CD14-positive monocyte (primary cell): ENCODE measurements at regions not wholly inside any gene's neighbourhood (a gene's known extent, or its start where the extent isn't known, plus 50 kb on each side); places are given as distances from the start of the nearest gene placed in this dataset.

ENCODE experiments used
- DNase-seq, 3 donors: peaks; one replicate each; pipeline ENCODE4 v3.0.0-alpha.2; 2011 to 2022
- H2AFZ ChIP-seq: 2 replicates; pipeline ENCODE4 v1.6.0; 2012; ENCODE audit warnings: mild to moderate bottlenecking, low read depth, low read length, inconsistent platforms; ENCODE audit not compliant: insufficient read depth, poor library complexity, severe bottlenecking
- H3K27ac ChIP-seq, 2 donors: 1 replicate in 1 of 2; 2 replicates in 1 of 2; pipeline ENCODE4 v1.5.1; 2012 to 2013; ENCODE audit warnings: low read length in 2 of 2, control low read depth in 1 of 2, inconsistent platforms in 1 of 2, low read depth in 1 of 2, mild to moderate bottlenecking in 1 of 2
- H3K27me3 ChIP-seq, 2 donors: one replicate each; pipeline versions ENCODE4 v1.6.0 to v1.6.1; 2011 to 2013; ENCODE audit warnings: low read length in 2 of 2; ENCODE audit not compliant: control insufficient read depth in 2 of 2, insufficient read depth in 2 of 2
- H3K36me3 ChIP-seq, 2 donors: replicated peaks in 1 of 2; 1 replicate in 1 of 2; 2 replicates in 1 of 2; pipeline versions ENCODE4 v1.5.1 to v1.6.1; 2012 to 2013; ENCODE audit warnings: low read length in 2 of 2, control low read depth in 1 of 2, inconsistent platforms in 1 of 2, mild to moderate bottlenecking in 1 of 2; ENCODE audit not compliant: insufficient read depth in 2 of 2, control insufficient read depth in 1 of 2
- H3K4me1 ChIP-seq, 2 donors: 1 replicate in 1 of 2; 2 replicates in 1 of 2; pipeline versions ENCODE4 v1.5.1 to v1.6.1; 2012 to 2013; ENCODE audit warnings: low read length in 2 of 2, control low read depth in 1 of 2, inconsistent platforms in 1 of 2, mild to moderate bottlenecking in 1 of 2, moderate library complexity in 1 of 2; ENCODE audit not compliant: insufficient read depth in 2 of 2, control insufficient read depth in 1 of 2
- H3K4me2 ChIP-seq: replicated peaks from 2 replicates; pipeline ENCODE3; 2012; ENCODE audit warnings: low read length, moderate library complexity, mild to moderate bottlenecking; ENCODE audit not compliant: poor library complexity, severe bottlenecking; ENCODE audit errors: extremely low read depth
- H3K4me3 ChIP-seq, 3 experiments: fragments of 200-600 bp in 1 of 3; sonication (generic) in 1 of 3; replicated peaks in 1 of 3; 1 replicate in 2 of 3; 2 replicates in 1 of 3; pipeline ENCODE4 v1.5.1; 2011 to 2013; ENCODE audit warnings: low read length in 3 of 3, mild to moderate bottlenecking in 3 of 3, control low read depth in 2 of 3, low read depth in 2 of 3, inconsistent platforms in 1 of 3, moderate library complexity in 1 of 3
- H3K79me2 ChIP-seq: 2 replicates; pipeline ENCODE4 v1.6.0; 2012; ENCODE audit warnings: mild to moderate bottlenecking, control low read depth, inconsistent platforms, low read length, moderate library complexity; ENCODE audit not compliant: insufficient read depth
- H3K9ac ChIP-seq: 2 replicates; pipeline ENCODE4 v1.6.0; 2017; ENCODE audit warnings: low read length, mild to moderate bottlenecking; ENCODE audit not compliant: insufficient read depth, poor library complexity, severe bottlenecking
- H3K9me3 ChIP-seq, 2 donors: replicated peaks in 1 of 2; 1 replicate in 1 of 2; 2 replicates in 1 of 2; pipeline versions ENCODE4 v1.5.1 to v1.6.1; 2012 to 2013; ENCODE audit warnings: low read length in 2 of 2, control low read depth in 1 of 2; ENCODE audit not compliant: control insufficient read depth in 1 of 2, insufficient read depth in 1 of 2
- H4K20me1 ChIP-seq: 2 replicates; pipeline ENCODE4 v1.6.0; 2012; ENCODE audit warnings: mild to moderate bottlenecking, low read length, control low read depth, moderate library complexity; ENCODE audit not compliant: insufficient read depth
- H3K27ac Mint-ChIP-seq, 7 donors: one replicate each; pipeline ENCODE4 v1.8.0; 2020; ENCODE audit warnings: mild to moderate bottlenecking in 7 of 7, mixed read lengths in 7 of 7, moderate library complexity in 6 of 7, inconsistent platforms in 2 of 7
- H3K27me3 Mint-ChIP-seq, 3 donors: one replicate each; pipeline ENCODE4 v1.8.0; 2021 to 2022; ENCODE audit warnings: low read depth in 3 of 3, mild to moderate bottlenecking in 3 of 3, mixed read lengths in 3 of 3, moderate library complexity in 3 of 3, inconsistent platforms in 1 of 3
- H3K36me3 Mint-ChIP-seq, 2 donors: one replicate each; pipeline ENCODE4 v1.8.0; 2020; ENCODE audit warnings: mixed read lengths in 2 of 2, inconsistent platforms in 1 of 2, mild to moderate bottlenecking in 1 of 2
- H3K4me1 Mint-ChIP-seq: one replicate; pipeline ENCODE4 v1.8.0; 2020; ENCODE audit warnings: mild to moderate bottlenecking, mixed read lengths
- H3K4me3 Mint-ChIP-seq, 2 donors: one replicate each; pipeline ENCODE4 v1.8.0; 2020; ENCODE audit warnings: mild to moderate bottlenecking in 2 of 2, mixed read lengths in 2 of 2, moderate library complexity in 1 of 2
- H3K9me3 Mint-ChIP-seq, 7 donors: one replicate each; pipeline ENCODE4 v1.8.0; 2020 to 2022; ENCODE audit warnings: mixed read lengths in 7 of 7, mild to moderate bottlenecking in 6 of 7, moderate library complexity in 6 of 7, inconsistent platforms in 2 of 7
- WGBS: methylation state at CpG from one replicate; pipeline ENCODE4 v1.1.5; 2013; ENCODE audit warnings: missing lambda C conversion rate; ENCODE audit not compliant: insufficient coverage; 5-methylcytosine and 5-hydroxymethylcytosine counted together
- intact Hi-C, 2 donors: fragments of 100-400 bp; cut with micrococcal nuclease; formaldehyde crosslinking; loops; one replicate each; pipeline versions ENCODE4 v1.15.0 to v1.15.1; 2023
- TF ChIP-seq, protein P1 (sequence below): fragments of 200-600 bp; IDR thresholded peaks from one replicate; pipeline ENCODE4 v1.8.0; 2022; ENCODE audit warnings: antibody characterized with exemption, mild to moderate bottlenecking

DNA sequence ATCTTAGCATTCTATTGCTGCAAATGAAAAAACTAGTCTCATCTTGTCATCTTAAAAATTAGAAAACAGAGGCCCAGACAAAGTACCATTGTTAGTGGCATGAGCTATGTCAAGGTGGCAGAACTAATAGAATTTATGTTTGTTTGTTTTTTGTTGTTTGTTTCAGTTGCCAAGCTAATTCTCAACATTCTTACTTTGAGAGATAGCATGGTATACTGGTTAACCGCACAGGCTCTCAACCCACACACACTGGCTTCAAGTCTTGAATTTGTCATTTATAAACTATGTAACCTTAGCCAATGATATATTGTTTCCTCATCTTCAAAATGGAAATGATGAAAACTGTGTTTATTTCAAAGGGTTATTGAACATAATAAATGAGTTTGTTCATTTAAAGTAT is 367.6 kb upstream of the PLSCR5 start:
- peaks cover 0 to 8% of the 10 kb centered on the region in 2 donors for H3K9me3 ChIP-seq
- Mint-ChIP-seq H3K4me3 (no peak overlapping the region), H3K9me3 (peaks cover 0 to 4% (median 2%) of the 10 kb centered on the region in 7 donors)

DNA sequence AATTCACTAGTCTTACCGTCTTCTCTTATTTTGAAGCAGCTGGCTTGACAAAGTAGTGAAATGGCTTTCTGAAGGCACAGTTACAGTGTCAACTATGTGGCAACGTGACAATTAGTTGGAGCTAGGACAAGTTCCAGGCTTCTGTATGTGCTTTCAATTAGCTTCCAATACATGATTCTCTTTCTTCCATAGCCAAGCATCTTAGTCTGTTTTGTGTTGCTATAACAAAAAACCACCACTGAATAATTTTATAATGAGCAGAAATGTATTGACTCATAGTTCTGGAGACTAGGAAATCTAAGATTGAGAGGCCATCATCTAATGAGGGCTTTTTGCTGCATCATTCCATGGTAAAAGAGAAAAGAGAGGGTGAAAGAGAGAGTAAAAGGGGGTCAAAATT is 365.1 kb upstream of the PLSCR5 start:
- no peak overlapping the region for H3K4me3 ChIP-seq
- TF ChIP-seq, protein P1, sequence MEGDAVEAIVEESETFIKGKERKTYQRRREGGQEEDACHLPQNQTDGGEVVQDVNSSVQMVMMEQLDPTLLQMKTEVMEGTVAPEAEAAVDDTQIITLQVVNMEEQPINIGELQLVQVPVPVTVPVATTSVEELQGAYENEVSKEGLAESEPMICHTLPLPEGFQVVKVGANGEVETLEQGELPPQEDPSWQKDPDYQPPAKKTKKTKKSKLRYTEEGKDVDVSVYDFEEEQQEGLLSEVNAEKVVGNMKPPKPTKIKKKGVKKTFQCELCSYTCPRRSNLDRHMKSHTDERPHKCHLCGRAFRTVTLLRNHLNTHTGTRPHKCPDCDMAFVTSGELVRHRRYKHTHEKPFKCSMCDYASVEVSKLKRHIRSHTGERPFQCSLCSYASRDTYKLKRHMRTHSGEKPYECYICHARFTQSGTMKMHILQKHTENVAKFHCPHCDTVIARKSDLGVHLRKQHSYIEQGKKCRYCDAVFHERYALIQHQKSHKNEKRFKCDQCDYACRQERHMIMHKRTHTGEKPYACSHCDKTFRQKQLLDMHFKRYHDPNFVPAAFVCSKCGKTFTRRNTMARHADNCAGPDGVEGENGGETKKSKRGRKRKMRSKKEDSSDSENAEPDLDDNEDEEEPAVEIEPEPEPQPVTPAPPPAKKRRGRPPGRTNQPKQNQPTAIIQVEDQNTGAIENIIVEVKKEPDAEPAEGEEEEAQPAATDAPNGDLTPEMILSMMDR = no peak

More for the DNA sequence above, 367.6 kb upstream of the PLSCR5 start:
- WGBS = no CpG with 5 or more reads among the region's 1 CpG
- no peaks in the 10 kb centered on the region for H3K36me3 Mint-ChIP-seq
- H3K9ac ChIP-seq = no peak overlapping the region
- H3K27me3 ChIP-seq = no peaks in the 10 kb centered on the region
- no peak overlapping the region for H3K4me2 ChIP-seq
- H3K27me3 Mint-ChIP-seq = no peaks in the 10 kb centered on the region
- H3K4me1 Mint-ChIP-seq = no peaks in the 10 kb centered on the region
- H3K4me3 ChIP-seq = no peak overlapping the region
- intact Hi-C loops = no loop called here
- H3K4me1 ChIP-seq = no peaks in the 10 kb centered on the region
- H2AFZ ChIP-seq = no peak overlapping the region
- H4K20me1 ChIP-seq = no peaks in the 10 kb centered on the region
- H3K36me3 ChIP-seq = no peaks in the 10 kb centered on the region
- TF ChIP-seq, protein P1 = no peak
- H3K27ac ChIP-seq = no peak overlapping the region
- no peaks in the 10 kb centered on the region for H3K79me2 ChIP-seq
- DNase-seq = no peak
- no peak overlapping the region for H3K27ac Mint-ChIP-seq

More for the DNA sequence above, 365.1 kb upstream of the PLSCR5 start:
- Mint-ChIP-seq H3K4me3 (no peak overlapping the region), H3K36me3 (no peaks in the 10 kb centered on the region), H3K27ac (no peak overlapping the region), H3K9me3 (peaks cover 0 to 7% (median 2%) of the 10 kb centered on the region in 7 donors), H3K4me1 (no peaks in the 10 kb centered on the region), H3K27me3 (no peaks in the 10 kb centered on the region)
- no peaks in the 10 kb centered on the region for H3K27me3 ChIP-seq
- DNase-seq = no peak
- H3K4me1 ChIP-seq = no peaks in the 10 kb centered on the region
- H2AFZ ChIP-seq = no peak overlapping the region
- no peaks in the 10 kb centered on the region for H4K20me1 ChIP-seq
- H3K79me2 ChIP-seq = no peaks in the 10 kb centered on the region
- H3K27ac ChIP-seq = no peak overlapping the region
- no peaks in the 10 kb centered on the region for H3K36me3 ChIP-seq
- peaks cover 0 to 13% of the 10 kb centered on the region in 2 donors for H3K9me3 ChIP-seq
- no peak overlapping the region for H3K4me2 ChIP-seq
- WGBS = 100% methylated on average over 1 of the region's 2 CpGs
- no peak overlapping the region for H3K9ac ChIP-seq
- intact Hi-C loops = no loop called here
